Inflammatory macrophage treated with lipopolysaccharide for 4 hours (primary cell): ENCODE measurements at regions not wholly inside any gene's neighbourhood (a gene's known extent, or its start where the extent isn't known, plus 50 kb on each side); places are given as distances from the start of the nearest gene placed in this dataset.

Source experiments
- DNase-seq: peaks from one replicate; pipeline ENCODE4 v3.0.0-alpha.2; 2020

DNA sequence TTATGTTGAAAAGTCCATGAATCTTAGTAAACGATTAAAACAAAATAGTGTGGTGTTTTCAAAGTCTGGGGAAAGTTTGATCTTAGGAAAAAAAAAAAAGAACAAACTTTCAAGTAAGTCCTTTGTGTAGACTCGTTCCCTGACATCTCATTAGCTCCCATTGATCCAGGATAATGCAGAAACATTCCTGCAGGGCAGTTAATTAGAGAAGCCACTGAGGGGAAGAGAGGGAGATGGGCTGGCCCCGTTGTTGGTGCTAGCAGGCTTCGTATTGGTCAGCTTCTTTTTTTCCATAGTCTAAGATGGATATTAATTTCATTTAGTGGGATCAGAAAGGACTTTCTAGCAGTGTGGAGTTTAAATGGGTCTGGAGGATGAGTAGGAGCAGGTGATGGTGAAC lies 340.2 kb downstream of the DRD1 start:
- DNase-seq, result no peak

DNA sequence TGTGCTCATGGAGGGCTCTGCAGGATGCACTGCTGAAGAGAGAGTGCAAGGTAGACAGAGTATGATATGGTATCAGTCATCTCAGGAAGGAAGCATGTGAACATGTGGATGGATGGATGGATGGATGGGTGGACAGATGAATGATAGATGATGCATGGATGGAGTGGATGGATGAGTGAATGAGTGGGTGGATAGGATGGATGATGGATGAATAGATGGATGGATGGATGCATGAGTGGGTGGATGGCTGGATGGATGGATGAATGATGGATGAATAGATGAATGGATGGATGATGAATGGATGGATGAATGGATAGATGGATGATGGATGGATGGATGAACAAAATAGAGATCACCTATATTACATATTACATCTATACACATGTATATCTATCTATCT lies 341.3 kb downstream of the DRD1 start:
- no peak for DNase-seq

DNA sequence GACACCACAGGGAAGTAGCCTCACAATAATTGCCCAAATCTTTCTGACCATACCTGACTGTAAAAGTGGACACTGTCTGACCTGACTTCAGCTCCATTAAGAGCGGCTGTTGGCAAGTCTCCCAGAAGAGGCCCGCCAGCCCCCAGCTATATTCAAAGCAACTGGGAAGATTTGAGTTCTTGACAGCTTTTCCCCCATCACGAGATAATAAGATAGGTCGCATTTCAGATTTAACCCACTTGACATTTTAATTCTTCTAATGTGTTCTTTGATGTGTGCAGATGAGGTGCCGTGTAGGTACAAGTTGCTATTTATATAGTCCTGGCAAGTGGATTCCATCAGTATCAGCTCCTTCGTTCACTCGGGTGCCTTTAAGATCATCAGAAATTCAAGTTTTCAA lies 345.7 kb downstream of the DRD1 start:
- no peak for DNase-seq

DNA sequence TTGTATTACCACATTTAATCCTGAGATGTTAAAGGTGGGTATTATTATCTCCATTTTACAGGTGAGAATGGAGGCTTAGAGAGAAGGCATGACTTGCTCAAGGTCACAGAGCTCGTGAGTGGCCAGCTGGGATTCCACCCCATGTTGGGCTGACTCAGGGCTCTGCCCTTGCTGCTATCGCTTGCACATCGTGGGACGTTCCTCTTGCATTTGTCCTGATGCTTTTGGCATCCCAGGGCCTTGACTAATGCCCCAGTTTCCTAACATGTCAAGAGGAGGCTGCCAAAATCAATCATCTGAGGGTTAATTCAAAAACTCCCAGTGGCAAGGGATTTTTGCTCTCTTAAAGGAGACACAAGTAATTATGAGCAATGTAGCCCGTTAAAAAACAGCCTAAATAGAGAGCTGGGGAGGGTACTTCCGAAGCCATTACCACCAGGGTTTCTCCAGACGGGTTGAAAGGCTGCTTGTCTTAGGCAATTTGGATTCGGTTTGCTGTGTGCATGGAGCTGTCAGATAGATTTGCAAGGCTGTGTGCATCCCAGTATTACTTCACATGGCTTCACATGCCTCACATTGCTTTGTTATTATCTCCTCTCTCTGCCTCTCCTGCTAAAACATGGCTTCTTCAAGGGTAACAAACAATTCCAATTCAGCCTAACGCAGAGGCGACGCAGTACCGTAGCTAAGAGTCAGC lies 347.4 kb downstream of the DRD1 start:
- DNase-seq, result no peak

DNA sequence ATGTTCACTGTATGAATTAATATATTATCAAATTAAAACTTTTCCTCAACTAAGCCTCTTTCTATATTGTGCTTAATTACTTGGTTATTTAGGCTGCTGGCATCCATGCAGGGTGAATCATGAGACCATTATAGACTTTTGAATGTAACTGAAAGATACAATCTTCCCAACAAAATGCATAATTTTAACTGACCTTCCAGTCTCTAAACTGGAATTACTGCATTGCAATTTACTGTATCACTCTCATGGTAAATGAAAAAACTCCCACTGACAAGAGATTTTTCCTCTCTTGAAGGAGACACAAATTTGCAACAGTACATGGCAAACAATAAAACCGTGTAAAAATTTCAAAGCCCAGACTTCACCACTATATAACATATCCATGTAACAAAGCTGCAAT lies 349.5 kb downstream of the DRD1 start:
- DNase-seq, result no peak

DNA sequence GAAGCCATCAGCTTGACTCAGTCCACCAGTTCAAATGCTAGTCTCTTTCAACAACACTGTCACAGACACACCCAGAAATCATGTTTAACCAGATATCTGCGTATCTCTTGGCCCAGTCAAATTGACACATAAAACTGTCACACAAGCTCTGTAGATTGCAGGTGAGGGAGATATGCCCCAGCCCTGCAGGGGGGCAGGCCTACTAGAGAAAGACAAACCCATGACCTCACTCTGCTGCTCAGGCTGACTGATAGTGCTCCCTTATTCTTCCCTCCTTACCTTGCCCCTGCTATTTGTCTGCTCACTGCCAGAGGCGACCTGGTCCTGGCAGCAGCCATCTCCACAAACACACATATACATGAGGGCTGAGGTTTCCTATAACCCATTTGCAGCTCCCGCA lies 351.3 kb downstream of the DRD1 start:
- DNase-seq, result no peak

DNA sequence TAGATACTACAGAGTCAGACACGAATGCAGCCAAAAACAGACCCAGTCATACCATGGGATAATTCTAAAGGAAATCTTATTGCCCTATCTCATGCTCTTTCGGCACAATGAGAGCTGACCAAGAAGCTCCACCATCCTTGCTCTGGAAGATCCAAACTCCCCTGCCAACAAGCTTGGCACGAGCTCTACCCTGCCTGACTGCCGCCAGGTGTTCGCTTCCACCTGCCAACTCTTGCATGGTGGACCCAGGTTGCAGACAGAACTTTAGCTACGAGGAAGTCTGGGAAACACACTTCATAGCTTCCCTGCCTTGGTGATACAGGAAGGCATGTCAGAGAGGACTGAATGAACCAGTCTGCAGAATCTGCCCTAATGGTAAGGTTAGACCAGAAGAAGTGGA lies 355.0 kb downstream of the DRD1 start:
- DNase-seq, result no peak

DNA sequence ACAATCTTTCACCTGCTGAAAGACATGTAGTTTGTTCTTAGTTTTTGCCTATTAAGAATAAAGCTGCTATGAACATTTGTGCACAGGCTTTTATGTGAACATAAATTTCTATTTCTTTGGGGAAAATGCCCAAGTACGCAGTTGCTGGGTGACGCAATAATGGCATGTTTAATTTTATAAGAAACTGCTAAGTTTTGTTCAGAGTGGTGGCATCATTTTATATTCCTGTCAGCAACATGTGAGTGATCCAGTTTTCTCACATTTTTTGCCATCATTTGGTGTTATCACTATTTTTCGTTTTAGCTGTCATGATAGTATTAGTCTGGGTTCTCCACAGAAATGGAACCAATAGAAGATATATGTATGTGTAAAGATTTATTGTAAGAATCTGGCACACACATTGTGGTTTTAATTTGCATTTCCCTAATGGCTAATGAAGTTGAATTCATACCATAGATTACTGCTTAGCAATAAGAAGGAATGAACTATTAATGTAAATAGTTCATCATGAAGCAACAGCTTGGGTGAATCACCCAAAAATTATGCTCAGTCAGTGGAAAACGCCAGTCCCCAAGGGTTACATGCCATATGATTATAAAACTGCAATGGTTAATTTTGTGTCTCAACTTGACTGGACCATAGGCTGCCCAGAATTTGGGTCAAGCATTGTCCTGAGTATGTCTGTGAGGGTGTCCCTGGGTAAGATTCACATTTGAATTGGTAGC lies 358.6 kb downstream of the MSX2 start:
- no peak for DNase-seq

DNA sequence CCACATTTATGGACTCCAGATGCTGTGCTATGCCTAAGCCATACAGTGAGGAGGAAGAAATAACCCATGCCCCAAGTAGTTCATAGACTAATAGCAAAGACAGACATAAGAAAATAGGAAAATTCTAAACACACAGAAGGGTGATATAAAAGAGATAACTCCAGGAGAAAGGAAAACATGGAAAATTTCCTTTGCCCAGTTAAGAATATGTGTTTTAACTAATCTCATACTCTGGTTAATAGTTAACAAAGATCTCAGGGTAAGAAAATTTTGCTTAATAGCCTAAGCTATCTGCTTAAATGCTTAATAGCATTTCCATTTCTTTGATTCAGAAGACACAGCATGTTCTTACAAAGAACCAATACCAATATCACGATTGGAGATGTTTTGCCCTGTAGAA lies 358.0 kb downstream of the MSX2 start:
- DNase-seq, result no peak

DNA sequence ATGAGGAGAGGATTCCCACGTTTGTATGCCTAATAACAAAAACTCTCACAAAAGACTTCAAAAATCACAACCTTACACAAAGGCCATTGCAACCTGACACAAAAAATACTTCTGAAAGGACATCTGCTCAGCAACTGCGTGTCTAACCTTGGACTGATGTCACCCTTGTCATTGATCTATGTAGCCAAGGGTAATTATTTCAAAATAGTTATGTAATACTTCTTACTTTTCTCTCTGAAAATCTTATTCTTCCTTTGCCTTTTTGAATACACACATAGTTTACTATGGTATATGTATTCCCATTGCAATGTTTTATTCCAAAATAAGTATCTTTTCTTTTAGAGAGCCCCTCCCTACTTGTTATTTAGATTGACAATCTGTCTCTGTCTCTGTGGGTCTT lies 355.3 kb downstream of the MSX2 start:
- no peak for DNase-seq

DNA sequence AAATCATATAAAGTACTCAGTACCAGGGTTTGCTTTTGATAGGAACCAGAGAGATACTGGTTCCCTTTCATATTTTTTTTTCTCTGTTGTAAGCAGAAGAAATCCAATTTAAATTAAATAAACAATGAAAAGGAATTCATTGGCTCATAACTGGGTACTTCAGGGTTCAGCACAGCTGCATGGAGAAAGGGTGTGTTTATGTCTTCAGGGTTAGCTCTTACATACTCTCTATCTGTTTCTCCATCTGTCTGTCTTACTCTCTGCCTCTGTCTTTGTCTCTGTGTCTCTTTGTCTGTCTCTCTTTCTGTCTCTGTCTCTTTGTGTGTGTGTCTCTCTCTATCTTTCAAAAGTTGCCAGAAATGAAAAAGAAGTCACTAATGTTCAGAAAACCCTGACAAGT lies 345.9 kb downstream of the MSX2 start:
- DNase-seq, result no peak

DNA sequence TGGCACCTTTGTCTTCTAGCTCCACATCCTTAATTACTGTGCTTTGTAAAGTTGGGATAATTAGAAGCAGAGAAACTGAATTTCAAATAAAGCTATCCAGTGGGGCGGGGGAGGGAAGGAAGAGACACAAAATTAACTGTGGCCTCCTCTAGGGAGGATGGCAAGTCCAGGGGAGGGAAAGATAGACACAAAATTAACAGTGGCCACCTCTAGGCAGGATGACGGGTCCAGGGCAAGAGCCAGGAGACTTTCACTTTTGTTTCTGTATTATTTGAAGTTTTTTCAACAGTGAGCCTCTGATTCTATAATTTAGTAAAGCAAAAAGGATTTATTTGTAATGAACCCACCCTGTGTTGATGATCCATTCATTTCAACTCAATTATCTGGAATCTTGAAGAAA lies 335.9 kb downstream of the MSX2 start:
- no peak for DNase-seq

DNA sequence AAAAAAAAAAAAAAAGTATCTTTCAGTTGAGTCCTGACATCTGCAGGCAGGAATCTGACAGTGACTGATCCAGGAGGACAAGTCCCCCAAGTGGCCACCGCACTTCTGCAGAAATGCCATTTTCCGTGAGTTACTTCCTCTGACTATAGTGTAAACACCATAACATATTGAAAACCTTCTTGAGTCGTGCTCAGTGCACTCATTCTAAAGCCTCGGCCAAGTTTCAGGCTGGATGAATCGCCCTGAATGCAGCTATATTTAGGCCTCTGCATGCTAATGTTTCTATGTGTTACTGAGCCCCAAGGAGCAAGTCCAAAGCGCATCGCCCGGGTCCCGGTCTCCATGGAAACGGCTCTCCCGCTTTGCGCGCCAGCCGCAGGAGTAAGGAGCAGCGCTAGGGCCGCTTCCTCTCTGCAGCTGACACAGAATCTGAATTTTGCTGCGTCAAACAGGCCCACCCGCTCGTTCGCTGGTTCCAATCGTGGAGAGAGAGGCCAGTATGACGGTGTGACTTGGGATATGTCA lies 335.4 kb downstream of the MSX2 start:
- no peak for DNase-seq

DNA sequence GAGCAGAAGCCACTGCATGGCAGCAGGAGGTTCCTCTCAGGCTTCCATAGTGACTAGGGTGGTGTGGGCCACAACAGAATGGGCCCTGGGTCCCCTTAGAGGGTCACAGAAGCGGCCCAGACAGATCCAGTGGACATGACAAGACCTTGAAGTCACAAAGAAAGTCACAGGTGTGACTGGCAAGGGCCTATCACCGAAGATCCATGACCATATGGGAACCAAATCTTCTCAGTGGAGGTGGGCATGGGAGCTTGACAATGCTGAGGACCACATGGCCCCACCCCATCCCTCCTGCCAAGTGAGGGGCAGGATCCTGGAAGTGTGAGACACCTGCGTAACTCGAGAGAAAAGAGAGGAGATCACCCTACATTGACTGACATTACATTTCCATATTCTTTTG lies 332.4 kb downstream of the MSX2 start:
- DNase-seq, result no peak

DNA sequence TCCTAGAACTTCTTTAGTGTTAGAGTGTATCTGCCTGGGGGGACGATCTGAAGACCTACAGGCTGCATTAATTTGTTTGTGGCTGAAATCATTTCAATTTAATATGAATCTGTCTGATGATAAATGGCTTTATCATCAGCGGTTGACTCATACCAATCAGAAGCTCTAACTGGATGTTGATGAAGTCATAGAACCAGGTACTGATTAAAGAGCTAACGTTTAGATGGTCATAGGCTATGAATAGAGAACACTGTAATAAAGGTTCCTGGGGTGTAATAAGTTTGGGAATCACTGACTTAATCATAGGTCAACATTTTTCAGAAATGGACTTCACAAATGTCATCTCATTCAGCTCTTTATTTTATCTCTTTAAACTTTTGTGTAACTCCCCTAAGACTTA lies 329.9 kb downstream of the MSX2 start:
- no peak for DNase-seq

DNA sequence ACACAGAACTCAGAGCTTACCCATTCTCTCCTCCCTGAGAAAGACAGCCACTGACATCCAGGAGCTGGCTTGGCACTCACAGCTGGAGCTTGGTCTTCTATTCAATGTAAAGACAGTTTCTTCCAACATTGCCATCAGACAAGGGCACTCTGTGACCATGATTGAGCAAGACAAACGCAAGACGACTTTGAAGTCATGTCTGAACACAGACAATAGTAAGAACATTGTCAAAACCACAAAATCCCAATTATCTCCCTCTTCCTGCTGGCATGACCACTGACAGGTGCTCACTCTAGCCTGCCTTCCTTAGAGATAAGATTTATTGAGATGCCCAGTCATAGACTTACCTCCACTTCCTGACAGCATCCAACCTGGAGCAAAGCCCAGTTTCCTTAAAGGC lies 328.0 kb downstream of the MSX2 start:
- DNase-seq, result no peak

DNA sequence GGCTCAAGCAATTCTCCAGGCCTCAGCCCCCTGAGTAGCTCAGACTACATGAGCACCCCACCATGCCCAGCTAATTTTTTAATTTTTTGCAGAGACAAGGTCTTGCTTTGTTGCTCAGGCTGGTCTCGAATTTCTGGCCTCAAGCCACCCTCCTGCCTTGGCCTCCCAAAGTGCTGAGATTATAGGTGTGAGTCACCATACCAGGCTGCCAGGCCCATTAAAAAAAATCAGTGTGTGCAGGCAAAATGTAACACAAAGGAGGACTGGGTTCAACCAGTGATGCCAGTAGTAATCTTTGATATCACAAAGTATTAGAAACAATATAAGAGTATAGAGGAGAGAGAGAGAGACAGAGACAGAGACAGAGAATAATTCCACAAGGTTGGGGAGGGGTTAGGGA lies 322.7 kb downstream of the MSX2 start:
- DNase-seq, result no peak

DNA sequence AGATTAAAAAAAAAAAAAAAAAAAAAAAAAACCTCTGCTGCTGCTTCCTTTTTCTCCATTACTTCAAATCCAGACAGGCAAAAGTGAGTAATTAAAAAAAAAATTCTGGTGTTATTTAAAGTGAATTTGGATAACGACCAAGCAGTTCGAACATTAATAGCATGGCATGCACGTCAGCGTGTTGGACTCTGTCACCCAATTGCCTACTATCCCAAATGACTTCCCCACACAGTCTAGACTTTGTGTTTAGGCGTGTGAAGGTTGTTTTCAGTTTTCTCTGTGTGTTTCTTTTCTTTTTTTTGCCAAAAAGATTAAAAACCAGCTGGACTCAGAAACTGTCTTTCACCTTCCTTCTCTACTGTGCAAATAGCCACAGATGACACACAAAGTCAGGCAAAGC lies 321.4 kb downstream of the MSX2 start:
- DNase-seq, result no peak

DNA sequence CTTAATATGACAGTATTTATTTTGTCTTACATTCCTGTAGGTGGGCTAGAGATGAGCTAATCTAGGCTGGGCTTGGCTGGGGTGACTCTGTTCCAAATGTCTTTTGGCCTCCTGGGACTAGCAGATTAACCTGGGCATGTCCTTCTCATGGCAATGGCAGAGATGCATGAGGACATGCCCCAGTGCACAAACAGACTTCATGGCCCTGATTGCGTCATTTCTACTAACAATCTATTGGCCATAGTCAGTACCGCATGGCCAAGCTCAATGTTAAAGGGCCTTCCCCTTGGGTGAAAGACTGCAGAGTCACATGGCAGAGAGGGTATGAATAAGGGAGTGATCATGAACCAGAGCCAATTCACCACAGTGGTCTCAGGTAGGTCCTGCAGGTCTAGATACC lies 313.4 kb downstream of the MSX2 start:
- DNase-seq, result no peak

DNA sequence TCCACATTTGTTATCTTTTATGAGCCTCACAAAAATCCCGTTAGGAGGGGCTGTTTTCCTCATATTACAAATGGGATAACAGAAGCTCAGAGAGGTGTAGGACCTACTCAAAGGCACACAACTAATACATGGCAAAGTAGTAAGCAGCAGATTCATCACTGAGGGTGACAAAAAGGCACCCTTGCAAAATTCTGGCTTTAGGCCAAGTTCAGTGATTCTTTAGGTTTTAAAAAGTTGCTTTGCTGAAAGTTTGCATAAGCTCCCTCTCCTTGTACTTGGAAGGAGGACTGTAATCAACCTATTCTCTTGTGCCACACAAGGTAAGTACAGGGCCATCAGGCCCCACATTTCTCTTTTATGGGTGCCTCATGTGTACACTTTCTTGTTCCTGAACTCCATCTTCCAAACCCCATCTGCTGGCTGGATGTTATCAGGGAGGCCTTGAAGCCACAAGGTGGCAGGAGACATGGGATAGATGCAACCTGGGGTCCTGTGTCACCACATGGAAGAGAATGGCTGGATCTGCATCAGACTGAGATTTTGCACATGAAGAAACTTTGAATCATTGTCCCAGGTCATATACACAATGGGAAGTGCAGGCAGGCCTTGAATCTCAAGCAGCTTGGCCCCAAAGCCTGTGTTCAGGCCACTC lies 311.6 kb downstream of the MSX2 start:
- no peak for DNase-seq

DNA sequence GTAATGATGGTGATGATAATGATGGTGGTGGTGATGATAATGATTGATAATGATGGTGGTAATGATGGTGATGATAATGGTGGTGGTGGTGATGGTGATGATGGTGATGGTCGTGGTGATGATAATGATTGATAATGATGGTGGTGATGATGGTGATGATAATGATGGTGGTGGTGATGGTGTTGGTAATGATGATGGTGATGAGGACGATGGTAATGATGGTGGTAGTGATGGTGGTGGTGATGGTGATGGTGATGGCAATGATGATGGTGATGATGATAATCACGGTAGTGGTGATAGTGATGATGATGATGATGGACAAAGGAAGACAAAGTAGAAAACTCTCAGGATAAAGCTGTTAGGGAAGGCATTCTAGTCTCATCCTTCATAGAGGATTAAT lies 310.5 kb downstream of the MSX2 start:
- DNase-seq, result no peak

DNA sequence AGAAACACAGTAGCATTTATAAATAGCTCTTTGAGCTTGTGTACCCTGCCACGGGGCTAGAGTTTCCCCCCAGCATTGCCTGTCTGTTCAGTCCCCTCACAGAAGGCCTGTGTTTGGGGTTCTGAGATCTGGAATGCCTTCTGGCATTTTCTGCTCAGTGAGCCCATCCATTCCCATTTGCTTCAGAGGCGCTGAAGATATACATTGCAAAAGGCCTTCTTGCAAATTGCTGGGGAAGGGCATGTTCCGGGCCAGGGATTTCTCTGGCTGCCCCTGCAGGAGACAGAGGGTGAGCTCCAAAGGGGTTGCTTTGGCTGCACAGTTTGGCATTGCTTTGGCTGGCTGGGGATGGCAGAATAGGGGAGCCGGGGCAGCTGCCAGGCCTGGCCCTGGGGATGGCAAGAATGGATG lies 308.4 kb downstream of the MSX2 start:
- no peak for DNase-seq

DNA sequence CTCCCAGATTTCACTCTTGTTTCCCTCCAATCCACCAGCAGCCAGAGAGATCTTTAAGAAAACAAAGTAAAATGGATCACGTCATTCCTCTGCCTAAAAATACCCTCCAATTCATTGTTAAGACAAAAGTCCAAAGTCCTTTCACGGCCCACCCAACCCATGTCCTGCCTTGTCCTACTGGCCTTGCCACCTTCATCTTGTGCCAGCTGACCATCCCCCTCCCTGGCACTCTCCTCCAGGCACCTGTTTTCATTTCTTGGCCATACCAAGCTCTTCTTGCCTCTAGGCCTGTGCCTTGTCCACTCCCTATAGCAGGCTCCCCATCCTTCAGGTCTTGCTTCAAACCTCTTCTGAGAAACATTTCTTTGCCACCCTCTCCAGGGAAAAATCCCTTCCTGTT lies 307.6 kb downstream of the MSX2 start:
- no peak for DNase-seq

DNA sequence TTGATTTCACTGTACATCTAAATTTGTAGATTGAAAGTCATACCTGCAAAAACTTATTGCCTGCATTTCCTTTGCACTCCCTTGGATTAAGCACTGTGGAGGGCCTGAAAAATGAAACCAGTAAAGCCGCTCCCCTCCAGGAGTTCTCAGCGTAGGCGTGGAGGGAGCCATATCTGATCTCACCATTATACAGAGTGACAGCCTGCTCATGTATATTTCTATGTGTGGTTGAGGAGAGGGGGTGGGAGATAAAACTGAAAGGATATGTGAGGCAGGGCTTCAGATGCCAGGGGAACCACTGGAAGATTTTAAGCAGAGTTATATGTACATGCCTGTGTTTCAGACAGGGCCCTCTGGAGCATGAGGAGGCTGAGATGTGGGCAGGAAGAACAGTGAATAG lies 303.0 kb downstream of the MSX2 start:
- DNase-seq, result no peak
